Endothelial cell of umbilical vein (primary cell): ENCODE measurements at regions not wholly inside any gene's neighbourhood (a gene's known extent, or its start where the extent isn't known, plus 50 kb on each side); places are given as distances from the start of the nearest gene placed in this dataset.

Experiments
- BruUV-seq: library from RNA; stranded (reverse); fragments of 400-500 nt; replicated peaks from 2 replicates; lab custom pipeline; 2021; lab: Mats Ljungman, UMichigan
- CTCF ChIA-PET: fragments of 300-600, 350-600 bp; sonication (Branson Sonifier 250); formaldehyde crosslinking; loops from one replicate; lab custom pipeline; 2021; ENCODE audit warnings: antibody characterized with exemption, inconsistent platforms; lab: Charles Lee
- POLR2A ChIA-PET: fragments of 300-600, 350-600 bp; sonication (Branson Sonifier 250); formaldehyde crosslinking; loops from one replicate; lab custom pipeline; 2021; ENCODE audit warnings: antibody characterized with exemption, inconsistent platforms; lab: Charles Lee
- DNase-seq: peaks from one replicate; pipeline ENCODE4 v3.0.0-alpha.2; 2011; ENCODE audit warnings: low read depth, low spot score
- FAIRE-seq: peaks from 2 replicates; lab custom pipeline; 2011; peaks lifted over from hg19 to GRCh38; lab: Jason Lieb, UNC
- H2AFZ ChIP-seq: 2 replicates; pipeline ENCODE4 v1.6.0; 2012; ENCODE audit warnings: low read depth, low read length, control low read depth, inconsistent platforms
- H3K27ac ChIP-seq: 2 replicates; pipeline ENCODE4 v1.5.1; 2011; ENCODE audit warnings: low read depth, mild to moderate bottlenecking, control low read depth, low read length, moderate library complexity; ENCODE audit not compliant: insufficient read depth
- H3K27me3 ChIP-seq, 2 experiments: 2 replicates each; pipeline versions ENCODE4 v1.6.0 to v1.6.1; 2011; ENCODE audit warnings: low read length in 2 of 2, mixed read lengths in 1 of 2; ENCODE audit not compliant: control insufficient read depth in 2 of 2, insufficient read depth in 2 of 2
- H3K36me3 ChIP-seq, 2 experiments: 2 replicates in 1 of 2; 3 replicates in 1 of 2; pipeline ENCODE4 v1.5.1; 2011; ENCODE audit warnings: low read length in 2 of 2, mild to moderate bottlenecking in 1 of 2, moderate library complexity in 1 of 2; ENCODE audit not compliant: control insufficient read depth in 2 of 2, insufficient read depth in 2 of 2; ENCODE audit errors: extremely low read depth in 1 of 2
- H3K4me1 ChIP-seq: 3 replicates; pipeline ENCODE4 v1.5.1; 2011; ENCODE audit warnings: mild to moderate bottlenecking, low read length; ENCODE audit not compliant: control insufficient read depth, insufficient read depth; ENCODE audit errors: extremely low read depth
- H3K4me2 ChIP-seq: 2 replicates; pipeline ENCODE4 v1.6.1; 2011; ENCODE audit warnings: low read length, control low read depth, mixed read lengths; ENCODE audit not compliant: insufficient read depth
- H3K4me3 ChIP-seq, 3 experiments: fragments of 200-600 bp in 1 of 3; sonication (generic), shearing (Covaris generic) in 1 of 3; replicated peaks in 1 of 3; 2 replicates each; pipeline ENCODE4 v1.5.1; 2011 to 2016; ENCODE audit warnings: control low read depth in 3 of 3, low read length in 3 of 3, mild to moderate bottlenecking in 2 of 3, inconsistent platforms in 1 of 3, low read depth in 1 of 3, moderate library complexity in 1 of 3; ENCODE audit not compliant: insufficient read depth in 1 of 3
- H3K79me2 ChIP-seq: 2 replicates; pipeline ENCODE4 v1.6.0; 2012; ENCODE audit warnings: low read length, inconsistent platforms; ENCODE audit not compliant: control insufficient read depth, insufficient read depth
- H3K9ac ChIP-seq: replicated peaks from 2 replicates; pipeline ENCODE3; 2011; ENCODE audit warnings: low read length, control low read depth; ENCODE audit not compliant: insufficient read depth; ENCODE audit errors: extremely low read depth
- H3K9me1 ChIP-seq: replicated peaks from 3 replicates; pipeline ENCODE4 v1.6.0; 2011; ENCODE audit warnings: mild to moderate bottlenecking, low read length; ENCODE audit not compliant: control insufficient read depth, insufficient read depth; ENCODE audit errors: extremely low read depth
- H3K9me3 ChIP-seq: replicated peaks from 2 replicates; pipeline ENCODE4 v1.5.1; 2012; ENCODE audit warnings: low read length, inconsistent platforms; ENCODE audit not compliant: control insufficient read depth, insufficient read depth
- H4K20me1 ChIP-seq: replicated peaks from 2 replicates; pipeline ENCODE3; 2011; ENCODE audit warnings: mild to moderate bottlenecking, low read length; ENCODE audit not compliant: control insufficient read depth, insufficient read depth; ENCODE audit errors: extremely low read depth
- EZH2 ChIP-seq: IDR thresholded peaks from 2 replicates; pipeline ENCODE4 v1.6.1; 2012; ENCODE audit warnings: borderline replicate concordance, low read depth, mild to moderate bottlenecking, moderate library complexity, low read length, inconsistent platforms; ENCODE audit not compliant: severe bottlenecking
- FOS ChIP-seq: IDR thresholded peaks from 2 replicates; pipeline ENCODE4 v1.6.1; 2011; ENCODE audit warnings: mild to moderate bottlenecking, low read length, moderate library complexity, borderline replicate concordance; ENCODE audit not compliant: insufficient read depth
- GATA2 ChIP-seq: IDR thresholded peaks from 2 replicates; pipeline ENCODE4 v1.7.0; 2011; ENCODE audit warnings: low read depth, mild to moderate bottlenecking, moderate library complexity, mixed read lengths, low read length; ENCODE audit not compliant: insufficient read length, insufficient read depth
- JUN ChIP-seq: IDR thresholded peaks from 2 replicates; pipeline ENCODE4 v1.6.1; 2011; ENCODE audit warnings: borderline replicate concordance, low read depth; ENCODE audit not compliant: insufficient read length, insufficient read depth
- MYC ChIP-seq: IDR thresholded peaks from one replicate; pipeline ENCODE4 v1.6.1; 2011; ENCODE audit warnings: mild to moderate bottlenecking, low read depth, low read length
- POLR2A ChIP-seq: IDR thresholded peaks from 2 replicates; pipeline ENCODE4 v1.6.1; 2012; ENCODE audit warnings: low read depth, mild to moderate bottlenecking, control low read depth, low read length
- POLR2AphosphoS5 ChIP-seq: IDR thresholded peaks from 2 replicates; pipeline ENCODE4 v1.6.1; 2012; ENCODE audit warnings: low read depth, mild to moderate bottlenecking, control low read depth, low read length, moderate library complexity; ENCODE audit not compliant: insufficient read depth
- dilution Hi-C: fragments of 300-500 bp; cut with MboI; formaldehyde crosslinking; loops from one replicate; pipeline ENCODE4 v1.15.0; 2019; ENCODE audit warnings: low sequenced_read_pairs; ENCODE audit not compliant: extremely low pct_ligation_motif_present
- intact Hi-C: fragments of 100-400 bp; cut with micrococcal nuclease; formaldehyde crosslinking; loops from one replicate; pipeline ENCODE4 v1.10.0; 2022
- TF ChIP-seq, protein P1 (sequence below): IDR thresholded peaks from 2 replicates; pipeline ENCODE4 v1.6.1; 2011; ENCODE audit not compliant: insufficient read depth, insufficient read length
- TF ChIP-seq, protein P2 (sequence below), 2 donors: IDR thresholded peaks; 1 replicate in 1 of 2; 2 replicates in 1 of 2; pipeline ENCODE4 v1.5.1; 2011; ENCODE audit warnings: low read length in 2 of 2, mild to moderate bottlenecking in 2 of 2, moderate library complexity in 2 of 2, control low read depth in 1 of 2, inconsistent platforms in 1 of 2, low read depth in 1 of 2; ENCODE audit not compliant: insufficient read depth in 1 of 2; ENCODE audit errors: extremely low read depth in 1 of 2

DNA sequence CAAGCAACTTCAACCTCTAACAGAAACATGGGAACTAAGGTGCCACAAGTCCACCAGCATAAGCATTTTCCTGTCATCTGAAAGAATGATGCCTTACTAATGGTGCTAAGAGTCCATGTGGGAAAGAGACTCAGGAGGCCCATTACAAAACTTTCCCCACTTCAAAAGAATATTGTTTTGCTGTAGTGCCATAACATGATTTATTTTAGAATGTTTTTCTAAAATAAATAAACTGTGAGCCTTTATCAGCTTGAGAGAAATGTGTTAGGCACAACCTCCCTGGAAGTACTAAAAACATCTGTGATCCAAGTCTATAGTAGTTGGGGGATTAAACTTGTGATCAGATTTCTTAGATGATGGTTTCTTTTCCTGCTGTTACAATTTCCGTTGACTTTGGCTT is 330.1 kb upstream of the MAP3K7 start:
- Histone ChIP-seq H2AFZ (no peak overlapping the region), H3K4me1 (no peaks in the 10 kb centered on the region), H3K4me2 (no peak overlapping the region), H4K20me1 (no peaks in the 10 kb centered on the region), H3K79me2 (no peaks in the 10 kb centered on the region), H3K27me3 (no peaks in the 10 kb centered on the region), H3K9ac (no peak overlapping the region), H3K36me3 (no peaks in the 10 kb centered on the region), H3K9me3 (no peaks in the 10 kb centered on the region), H3K4me3 (no peak overlapping the region), H3K27ac (no peak overlapping the region), H3K9me1 (no peaks in the 10 kb centered on the region)
- dilution Hi-C loops (no loop called here), intact Hi-C loops (no loop called here)
- ChIA-PET POLR2A (no interaction called here), CTCF (no interaction called here)
- TF ChIP-seq POLR2AphosphoS5, result no peak
- TF ChIP-seq FOS, result no peak
- no peak for TF ChIP-seq POLR2A
- TF ChIP-seq GATA2, result no peak
- no peak for TF ChIP-seq JUN
- TF ChIP-seq, protein P1, sequence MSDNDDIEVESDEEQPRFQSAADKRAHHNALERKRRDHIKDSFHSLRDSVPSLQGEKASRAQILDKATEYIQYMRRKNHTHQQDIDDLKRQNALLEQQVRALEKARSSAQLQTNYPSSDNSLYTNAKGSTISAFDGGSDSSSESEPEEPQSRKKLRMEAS, result no peak
- TF ChIP-seq EZH2, result no peak
- TF ChIP-seq, protein P2, sequence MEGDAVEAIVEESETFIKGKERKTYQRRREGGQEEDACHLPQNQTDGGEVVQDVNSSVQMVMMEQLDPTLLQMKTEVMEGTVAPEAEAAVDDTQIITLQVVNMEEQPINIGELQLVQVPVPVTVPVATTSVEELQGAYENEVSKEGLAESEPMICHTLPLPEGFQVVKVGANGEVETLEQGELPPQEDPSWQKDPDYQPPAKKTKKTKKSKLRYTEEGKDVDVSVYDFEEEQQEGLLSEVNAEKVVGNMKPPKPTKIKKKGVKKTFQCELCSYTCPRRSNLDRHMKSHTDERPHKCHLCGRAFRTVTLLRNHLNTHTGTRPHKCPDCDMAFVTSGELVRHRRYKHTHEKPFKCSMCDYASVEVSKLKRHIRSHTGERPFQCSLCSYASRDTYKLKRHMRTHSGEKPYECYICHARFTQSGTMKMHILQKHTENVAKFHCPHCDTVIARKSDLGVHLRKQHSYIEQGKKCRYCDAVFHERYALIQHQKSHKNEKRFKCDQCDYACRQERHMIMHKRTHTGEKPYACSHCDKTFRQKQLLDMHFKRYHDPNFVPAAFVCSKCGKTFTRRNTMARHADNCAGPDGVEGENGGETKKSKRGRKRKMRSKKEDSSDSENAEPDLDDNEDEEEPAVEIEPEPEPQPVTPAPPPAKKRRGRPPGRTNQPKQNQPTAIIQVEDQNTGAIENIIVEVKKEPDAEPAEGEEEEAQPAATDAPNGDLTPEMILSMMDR (IDR thresholded peaks at IDR 0.05; ENCODE audit: extremely low read depth in 1 of 2, insufficient read depth in 1 of 2, low read depth in 1 of 2, low read length in 2 of 2), result no peak
- TF ChIP-seq MYC, result no peak
- no peak for DNase-seq
- no peak for FAIRE-seq
- BruUV-seq, result no TSS peak
